ENCODE measurements at regions not wholly inside any gene's neighbourhood (a gene's known extent, or its start where the extent isn't known, plus 50 kb on each side); places are given as distances from the start of the nearest gene placed in this dataset.

DNA sequence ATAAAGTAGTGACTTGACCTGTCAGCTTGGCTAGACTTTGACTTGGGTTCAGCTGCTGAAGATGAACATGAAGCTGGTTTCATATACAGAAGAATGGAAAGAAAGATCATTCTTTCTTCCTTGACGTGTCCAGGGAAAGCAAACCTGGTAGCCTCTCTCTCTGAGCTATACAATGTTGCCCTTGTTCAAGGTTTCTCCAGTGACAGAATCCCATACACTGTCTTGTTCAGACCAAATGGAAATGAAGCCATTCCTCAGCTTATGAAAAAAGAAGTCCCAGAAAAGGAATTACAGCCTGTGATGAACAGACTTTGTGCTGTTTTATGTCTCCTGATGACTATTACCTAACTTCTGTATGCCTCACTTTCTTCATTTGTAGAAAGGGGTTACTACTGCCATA is 349.8 kb upstream of the KLF4 start:
- DNase-seq: no peak
- Mint-ChIP-seq H3K9me3 (ENCODE audit: unreplicated experiment) (no peaks in the 10 kb centered on the region), H3K4me3 (ENCODE audit: unreplicated experiment) (no peak overlapping the region), H3K27ac (ENCODE audit: unreplicated experiment) (no peak overlapping the region), H3K4me1 (ENCODE audit: low read depth, unreplicated experiment) (no peaks in the 10 kb centered on the region), H3K27me3 (ENCODE audit: insufficient read depth, unreplicated experiment) (peaks cover 17% of the 10 kb centered on the region), H3K36me3 (ENCODE audit: insufficient read depth, unreplicated experiment) (no peaks in the 10 kb centered on the region)
- H3K27me3 ChIP-seq (replicated peaks; ENCODE audit: control insufficient read depth, insufficient read depth, low read length): no peaks in the 10 kb centered on the region; the same call in 1 of the 2 replicates
- no peak overlapping the region for H3K4me3 ChIP-seq (ENCODE audit: low read depth, low read length)
- ChIA-PET POLR2A (no interaction called here), CTCF (no interaction called here)
- H3K4me1 ChIP-seq: no peaks in the 10 kb centered on the region
- H3K9me3 ChIP-seq: no peaks in the 10 kb centered on the region
- no TSS peak for BruUV-seq (replicated peaks)
- H3K36me3 ChIP-seq (ENCODE audit: control insufficient read depth, insufficient read depth, low read length): no peaks in the 10 kb centered on the region
- intact Hi-C loops (cut with micrococcal nuclease; ENCODE audit: unreplicated experiment): no loop called here
- TF ChIP-seq, protein P1, sequence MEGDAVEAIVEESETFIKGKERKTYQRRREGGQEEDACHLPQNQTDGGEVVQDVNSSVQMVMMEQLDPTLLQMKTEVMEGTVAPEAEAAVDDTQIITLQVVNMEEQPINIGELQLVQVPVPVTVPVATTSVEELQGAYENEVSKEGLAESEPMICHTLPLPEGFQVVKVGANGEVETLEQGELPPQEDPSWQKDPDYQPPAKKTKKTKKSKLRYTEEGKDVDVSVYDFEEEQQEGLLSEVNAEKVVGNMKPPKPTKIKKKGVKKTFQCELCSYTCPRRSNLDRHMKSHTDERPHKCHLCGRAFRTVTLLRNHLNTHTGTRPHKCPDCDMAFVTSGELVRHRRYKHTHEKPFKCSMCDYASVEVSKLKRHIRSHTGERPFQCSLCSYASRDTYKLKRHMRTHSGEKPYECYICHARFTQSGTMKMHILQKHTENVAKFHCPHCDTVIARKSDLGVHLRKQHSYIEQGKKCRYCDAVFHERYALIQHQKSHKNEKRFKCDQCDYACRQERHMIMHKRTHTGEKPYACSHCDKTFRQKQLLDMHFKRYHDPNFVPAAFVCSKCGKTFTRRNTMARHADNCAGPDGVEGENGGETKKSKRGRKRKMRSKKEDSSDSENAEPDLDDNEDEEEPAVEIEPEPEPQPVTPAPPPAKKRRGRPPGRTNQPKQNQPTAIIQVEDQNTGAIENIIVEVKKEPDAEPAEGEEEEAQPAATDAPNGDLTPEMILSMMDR (IDR thresholded peaks at IDR 0.05; ENCODE audit: insufficient read depth in 1 of 2, low read depth in 1 of 2, low read length in 1 of 2, severe bottlenecking in 1 of 2, unreplicated experiment in 1 of 2): no peak

DNA sequence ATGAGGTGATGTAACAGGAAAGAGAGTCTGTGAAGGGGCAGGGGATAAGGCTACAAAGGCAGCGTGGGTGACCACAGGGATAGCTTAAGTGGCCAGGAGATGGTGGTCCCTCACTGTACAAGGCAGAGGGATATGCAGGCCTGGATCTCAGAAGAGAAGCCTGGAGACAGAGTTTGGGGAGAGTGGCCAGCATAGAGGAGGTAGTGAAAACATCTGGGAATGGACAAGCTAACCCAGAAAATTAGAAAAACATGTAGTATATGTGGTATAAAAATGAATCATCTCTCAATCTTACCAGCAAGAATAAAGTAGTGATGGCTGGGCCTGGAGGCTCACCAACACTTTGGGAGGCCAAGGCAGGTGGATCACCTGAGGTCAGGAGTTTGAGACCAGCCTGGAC is 349.2 kb upstream of the KLF4 start:
- POLR2A ChIA-PET: no interaction called here
- no peaks in the 10 kb centered on the region for H3K4me1 ChIP-seq
- CTCF ChIA-PET: no interaction called here
- Mint-ChIP-seq H3K27me3 (ENCODE audit: insufficient read depth, unreplicated experiment) (peaks cover 17% of the 10 kb centered on the region), H3K27ac (ENCODE audit: unreplicated experiment) (no peak overlapping the region), H3K36me3 (ENCODE audit: insufficient read depth, unreplicated experiment) (no peaks in the 10 kb centered on the region), H3K4me3 (ENCODE audit: unreplicated experiment) (no peak overlapping the region), H3K4me1 (ENCODE audit: low read depth, unreplicated experiment) (no peaks in the 10 kb centered on the region), H3K9me3 (ENCODE audit: unreplicated experiment) (no peaks in the 10 kb centered on the region)
- BruUV-seq (replicated peaks): no TSS peak
- no peak for DNase-seq
- intact Hi-C loops (cut with micrococcal nuclease; ENCODE audit: unreplicated experiment): no loop called here
- H3K9me3 ChIP-seq: no peaks in the 10 kb centered on the region
- no peaks in the 10 kb centered on the region; the same call in 1 of the 2 replicates for H3K27me3 ChIP-seq (replicated peaks; ENCODE audit: control insufficient read depth, insufficient read depth, low read length)
- TF ChIP-seq, protein P1 (IDR thresholded peaks at IDR 0.05; ENCODE audit: insufficient read depth in 1 of 2, low read depth in 1 of 2, low read length in 1 of 2, severe bottlenecking in 1 of 2, unreplicated experiment in 1 of 2): no peak
- H3K36me3 ChIP-seq (ENCODE audit: control insufficient read depth, insufficient read depth, low read length): no peaks in the 10 kb centered on the region
- H3K4me3 ChIP-seq (ENCODE audit: low read depth, low read length): no peak overlapping the region

DNA sequence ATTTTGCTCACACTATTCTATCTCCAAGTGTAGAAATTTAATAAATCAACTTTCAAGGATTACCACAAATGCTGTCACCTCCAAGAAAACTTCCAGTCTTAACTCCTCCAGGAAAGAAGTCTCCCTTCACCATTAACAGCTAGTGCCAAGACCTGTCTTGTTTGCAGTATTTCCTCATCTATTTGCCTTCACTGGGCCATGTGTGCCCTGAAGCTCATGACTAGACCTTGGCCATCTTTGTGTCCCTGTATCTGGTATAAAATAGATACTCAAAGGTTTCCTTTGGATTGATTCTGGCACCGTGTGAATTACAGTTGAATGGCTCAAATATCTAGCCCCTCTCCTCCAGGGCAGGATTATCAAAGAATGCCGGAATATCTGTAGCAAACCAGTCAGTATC is 346.7 kb upstream of the KLF4 start:
- Histone ChIP-seq H3K36me3 (ENCODE audit: control insufficient read depth, insufficient read depth, low read length) (no peaks in the 10 kb centered on the region), H3K27me3 (replicated peaks; ENCODE audit: control insufficient read depth, insufficient read depth, low read length) (no peaks in the 10 kb centered on the region), H3K4me3 (ENCODE audit: low read depth, low read length) (no peak overlapping the region), H3K9me3 (no peaks in the 10 kb centered on the region), H3K4me1 (no peaks in the 10 kb centered on the region)
- Mint-ChIP-seq H3K27me3 (ENCODE audit: insufficient read depth, unreplicated experiment) (peaks cover 12% of the 10 kb centered on the region), H3K36me3 (ENCODE audit: insufficient read depth, unreplicated experiment) (peaks cover 5% of the 10 kb centered on the region), H3K4me3 (ENCODE audit: unreplicated experiment) (no peak overlapping the region), H3K4me1 (ENCODE audit: low read depth, unreplicated experiment) (no peaks in the 10 kb centered on the region), H3K9me3 (ENCODE audit: unreplicated experiment) (no peaks in the 10 kb centered on the region), H3K27ac (ENCODE audit: unreplicated experiment) (no peak overlapping the region)
- CTCF ChIA-PET: no interaction called here
- intact Hi-C loops (cut with micrococcal nuclease; ENCODE audit: unreplicated experiment): no loop called here
- DNase-seq: no peak
- POLR2A ChIA-PET: no interaction called here
- BruUV-seq (replicated peaks): no TSS peak
- TF ChIP-seq, protein P1 (IDR thresholded peaks at IDR 0.05; ENCODE audit: insufficient read depth in 1 of 2, low read depth in 1 of 2, low read length in 1 of 2, severe bottlenecking in 1 of 2, unreplicated experiment in 1 of 2): no peak

Data from Caco-2 (cell line).